Naive thymus-derived CD4-positive, alpha-beta T cell (primary cell): ENCODE measurements at regions not wholly inside any gene's neighbourhood (a gene's known extent, or its start where the extent isn't known, plus 50 kb on each side); places are given as distances from the start of the nearest gene placed in this dataset.

Source experiments
- ATAC-seq: fragments of 150-1000 bp; cut with Tn5 transposase; 2 replicates; pipeline ENCODE4 v1.10.0; 2021; ENCODE audit warnings: mild to moderate bottlenecking, moderate library complexity
- CTCF ChIA-PET: fragments of 350-600 bp; sonication (Branson Sonifier 250); formaldehyde crosslinking; loops from one replicate; lab custom pipeline; 2021; ENCODE audit warnings: antibody characterized with exemption; lab: Charles Lee
- POLR2A ChIA-PET: fragments of 350-600 bp; sonication (Branson Sonifier 250); formaldehyde crosslinking; loops from one replicate; lab custom pipeline; 2021; ENCODE audit warnings: antibody characterized with exemption, inconsistent platforms; lab: Charles Lee
- DNase-seq, 9 donors: peaks; one replicate each; pipeline versions ENCODE4 v3.0.0 to v3.0.0-alpha.2; 2020 to 2022; ENCODE audit warnings: mixed read lengths in 1 of 9
- H3K27ac ChIP-seq: one replicate; pipeline ENCODE4 v1.7.0; 2013; ENCODE audit warnings: mild to moderate bottlenecking, low read depth, low read length, moderate library complexity
- H3K27me3 ChIP-seq, 2 donors: one replicate each; pipeline ENCODE4 v1.7.0; 2013; ENCODE audit warnings: low read length in 2 of 2, mild to moderate bottlenecking in 2 of 2, moderate library complexity in 2 of 2; ENCODE audit not compliant: control insufficient read depth in 2 of 2, insufficient read depth in 2 of 2
- H3K36me3 ChIP-seq, 3 experiments: 1 replicate in 2 of 3; 2 replicates in 1 of 3; pipeline ENCODE4 v1.7.0; 2013; ENCODE audit warnings: low read length in 3 of 3, mild to moderate bottlenecking in 3 of 3, moderate library complexity in 1 of 3; ENCODE audit not compliant: insufficient read depth in 3 of 3, control insufficient read depth in 2 of 3
- H3K4me1 ChIP-seq, 2 donors: one replicate each; pipeline ENCODE4 v1.7.0; 2013; ENCODE audit warnings: low read length in 2 of 2, mild to moderate bottlenecking in 2 of 2, moderate library complexity in 1 of 2; ENCODE audit not compliant: control insufficient read depth in 2 of 2, insufficient read depth in 2 of 2
- H3K4me3 ChIP-seq: 2 replicates; pipeline ENCODE4 v1.7.0; 2013; ENCODE audit warnings: mild to moderate bottlenecking, low read length
- H3K9me3 ChIP-seq, 3 experiments: 1 replicate in 2 of 3; 2 replicates in 1 of 3; pipeline ENCODE4 v1.7.0; 2013; ENCODE audit warnings: low read length in 3 of 3; ENCODE audit not compliant: control insufficient read depth in 2 of 3
- H3K27ac Mint-ChIP-seq, 9 donors: one replicate each; pipeline ENCODE4 v1.8.0; 2020 to 2022; ENCODE audit warnings: mixed read lengths in 9 of 9, mild to moderate bottlenecking in 8 of 9, moderate library complexity in 5 of 9, inconsistent platforms in 2 of 9
- H3K27me3 Mint-ChIP-seq, 5 donors: one replicate each; pipeline ENCODE4 v1.8.0; 2021 to 2022; ENCODE audit warnings: mixed read lengths in 5 of 5, mild to moderate bottlenecking in 1 of 5
- H3K36me3 Mint-ChIP-seq, 5 donors: one replicate each; pipeline ENCODE4 v1.8.0; 2020 to 2022; ENCODE audit warnings: mixed read lengths in 5 of 5, mild to moderate bottlenecking in 3 of 5, inconsistent platforms in 1 of 5
- H3K4me1 Mint-ChIP-seq, 7 donors: one replicate each; pipeline ENCODE4 v1.8.0; 2020 to 2022; ENCODE audit warnings: mixed read lengths in 7 of 7, mild to moderate bottlenecking in 3 of 7, inconsistent platforms in 1 of 7
- H3K4me3 Mint-ChIP-seq, 10 donors: one replicate each; pipeline ENCODE4 v1.8.0; 2020 to 2022; ENCODE audit warnings: mild to moderate bottlenecking in 10 of 10, mixed read lengths in 10 of 10, moderate library complexity in 6 of 10, inconsistent platforms in 2 of 10
- H3K9me3 Mint-ChIP-seq, 11 donors: one replicate each; pipeline ENCODE4 v1.8.0; 2020 to 2022; ENCODE audit warnings: mixed read lengths in 11 of 11, mild to moderate bottlenecking in 4 of 11, inconsistent platforms in 1 of 11, moderate library complexity in 1 of 11
- intact Hi-C, 2 donors: fragments of 100-400 bp; cut with micrococcal nuclease; formaldehyde crosslinking; loops; one replicate each; pipeline ENCODE4 v1.15.1; 2023

DNA sequence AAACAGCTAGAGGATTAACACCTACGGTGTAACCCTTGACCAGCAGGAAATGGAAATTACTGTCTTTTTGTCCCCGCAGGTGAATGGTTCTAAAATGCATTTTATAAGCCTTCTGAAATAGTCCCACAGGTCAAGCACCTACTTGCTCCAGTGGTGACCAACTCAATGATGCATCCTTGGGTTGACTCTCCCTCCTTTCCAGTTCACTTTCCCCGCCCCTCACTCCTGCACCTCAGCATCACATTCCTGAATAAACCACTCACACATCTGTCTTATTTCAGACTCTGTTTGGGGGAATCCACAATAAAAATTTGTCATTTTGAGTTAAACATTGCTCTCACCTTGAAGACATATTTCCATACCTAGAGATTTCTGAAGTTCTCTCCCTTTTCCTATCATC is 446.0 kb upstream of the TNP1 start:
- Histone ChIP-seq H3K36me3 (no peaks in the 10 kb centered on the region), H3K9me3 (no peaks in the 10 kb centered on the region), H3K27me3 (no peaks in the 10 kb centered on the region), H3K4me3 (no peak overlapping the region), H3K27ac (no peak overlapping the region), H3K4me1 (no peaks in the 10 kb centered on the region)
- Mint-ChIP-seq H3K27me3 (peaks cover 0 to 11% (median 4%) of the 10 kb centered on the region in 5 donors), H3K27ac (no peak overlapping the region), H3K4me3 (no peak overlapping the region), H3K4me1 (no peaks in the 10 kb centered on the region), H3K9me3 (peaks cover 0 to 8% (median 0%) of the 10 kb centered on the region in 11 donors), H3K36me3 (peaks cover 0 to 16% (median 4%) of the 10 kb centered on the region in 5 donors)
- ChIA-PET CTCF (no interaction called here), POLR2A (no interaction called here)
- no peak for ATAC-seq
- intact Hi-C loops, result no loop called here
- DNase-seq, result no peak

DNA sequence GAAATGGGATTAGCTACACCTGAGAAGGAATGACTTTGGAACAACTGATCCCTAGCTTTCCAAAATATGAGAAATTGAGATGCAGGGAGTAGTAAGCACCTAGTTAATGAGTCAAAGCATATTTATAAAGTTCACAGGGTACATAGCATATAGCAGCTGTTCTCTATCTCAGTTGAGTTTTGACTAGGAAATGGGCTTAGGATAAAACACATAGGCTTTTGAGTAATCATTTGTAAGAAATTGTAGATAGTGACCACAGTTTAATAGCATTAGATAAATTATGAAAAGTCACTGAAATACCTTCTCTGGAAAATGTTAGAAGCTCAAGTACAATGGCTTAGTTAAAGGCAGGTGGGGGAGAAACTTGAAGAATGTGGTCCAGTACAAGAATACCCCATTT is 444.7 kb upstream of the TNP1 start:
- no peak overlapping the region for H3K27ac Mint-ChIP-seq
- Histone ChIP-seq H3K27ac (no peak overlapping the region), H3K4me3 (no peak overlapping the region), H3K4me1 (no peaks in the 10 kb centered on the region), H3K9me3 (no peaks in the 10 kb centered on the region), H3K36me3 (no peaks in the 10 kb centered on the region), H3K27me3 (no peaks in the 10 kb centered on the region)
- CTCF ChIA-PET, result no interaction called here
- no peaks in the 10 kb centered on the region for H3K4me1 Mint-ChIP-seq
- ATAC-seq (no peak), DNase-seq (no peak)
- peaks cover 0 to 11% (median 3%) of the 10 kb centered on the region in 5 donors for H3K36me3 Mint-ChIP-seq
- intact Hi-C loops, result no loop called here
- peaks cover 0 to 4% (median 0%) of the 10 kb centered on the region in 11 donors for H3K9me3 Mint-ChIP-seq
- POLR2A ChIA-PET, result no interaction called here
- peaks cover 0 to 11% (median 4%) of the 10 kb centered on the region in 5 donors for H3K27me3 Mint-ChIP-seq
- H3K4me3 Mint-ChIP-seq, result no peak overlapping the region

DNA sequence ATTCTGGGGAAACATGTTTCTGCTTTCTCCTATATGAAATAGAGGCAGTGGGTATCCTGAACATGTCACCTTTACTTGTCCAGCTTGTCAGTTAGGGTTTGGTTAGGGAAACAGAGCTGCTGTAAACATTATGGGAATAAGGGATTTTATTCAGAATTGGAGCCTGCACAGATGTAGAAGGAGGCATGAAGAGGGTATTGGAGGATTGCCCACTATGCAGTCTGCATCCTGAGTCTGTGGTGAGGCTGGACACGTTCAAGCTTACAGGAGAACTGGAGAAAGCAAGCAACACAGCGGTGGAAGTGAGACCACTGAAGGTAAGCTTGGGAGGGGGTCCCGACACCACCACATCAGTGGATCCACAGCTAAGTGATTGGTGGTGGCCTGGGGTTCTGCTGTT is 443.0 kb upstream of the TNP1 start:
- Mint-ChIP-seq H3K36me3 (peaks cover 0 to 4% (median 0%) of the 10 kb centered on the region in 5 donors), H3K27me3 (peaks cover 0 to 11% (median 4%) of the 10 kb centered on the region in 5 donors), H3K4me3 (no peak overlapping the region), H3K9me3 (no peaks in the 10 kb centered on the region), H3K4me1 (no peaks in the 10 kb centered on the region), H3K27ac (no peak overlapping the region)
- no peaks in the 10 kb centered on the region for H3K4me1 ChIP-seq
- ChIA-PET POLR2A (no interaction called here), CTCF (no interaction called here)
- no peak for DNase-seq
- no peaks in the 10 kb centered on the region for H3K9me3 ChIP-seq
- ATAC-seq, result no peak
- H3K36me3 ChIP-seq, result no peaks in the 10 kb centered on the region
- no peaks in the 10 kb centered on the region for H3K27me3 ChIP-seq
- H3K27ac ChIP-seq, result no peak overlapping the region
- intact Hi-C loops, result no loop called here
- H3K4me3 ChIP-seq, result no peak overlapping the region

DNA sequence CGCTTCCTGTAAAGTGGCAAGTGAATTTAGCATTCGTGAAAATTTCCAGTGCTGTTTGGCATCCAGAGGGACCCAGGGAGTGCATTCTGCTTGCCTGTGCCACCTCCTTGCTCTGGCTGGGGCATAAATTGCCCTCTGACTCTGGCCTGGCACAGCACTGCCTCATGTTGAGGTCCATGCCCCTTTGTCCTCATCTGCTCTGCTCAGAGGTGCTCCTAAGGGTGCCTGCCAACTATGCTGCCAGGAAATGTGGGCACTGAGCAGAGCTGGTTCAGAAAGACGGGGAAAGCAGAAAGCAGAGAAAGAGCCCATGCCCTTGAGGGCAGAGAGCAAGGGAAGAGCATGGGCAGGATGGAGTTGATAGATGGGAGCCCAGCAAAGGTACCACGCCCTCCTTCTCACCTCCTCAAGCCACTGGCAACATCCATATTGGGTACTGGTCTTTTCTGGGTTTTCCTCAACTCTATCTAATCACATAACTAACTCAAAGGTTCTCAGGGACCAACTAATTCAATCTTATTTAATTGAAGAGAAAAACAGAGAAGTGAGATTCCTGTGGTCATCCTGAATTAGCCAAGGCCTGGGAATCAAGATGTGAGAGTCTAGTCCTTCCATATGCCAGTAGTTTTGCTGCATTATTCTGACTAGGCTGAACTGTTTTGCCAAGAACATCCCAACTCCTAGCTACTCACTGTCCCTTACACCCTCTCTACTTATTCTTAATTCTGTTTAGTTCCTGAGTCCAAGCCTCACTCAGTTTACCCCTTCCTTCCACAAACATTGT is 441.5 kb upstream of the TNP1 start:
- Histone ChIP-seq H3K36me3 (no peaks in the 10 kb centered on the region), H3K9me3 (no peaks in the 10 kb centered on the region), H3K27ac (no peak overlapping the region), H3K27me3 (no peaks in the 10 kb centered on the region), H3K4me1 (no peaks in the 10 kb centered on the region), H3K4me3 (no peak overlapping the region)
- Mint-ChIP-seq H3K9me3 (peaks cover 0 to 10% (median 5%) of the 10 kb centered on the region in 11 donors), H3K4me1 (no peaks in the 10 kb centered on the region), H3K36me3 (peaks cover 3 to 9% (median 6%) of the 10 kb centered on the region in 5 donors), H3K27me3 (peaks cover 0 to 10% (median 4%) of the 10 kb centered on the region in 5 donors), H3K27ac (no peak overlapping the region), H3K4me3 (peak overlapping the region in 1 of 10 donors; percentile 13)
- CTCF ChIA-PET, result no interaction called here
- POLR2A ChIA-PET, result no interaction called here
- DNase-seq (no peak), ATAC-seq (no peak)
- intact Hi-C loops, result no loop called here

DNA sequence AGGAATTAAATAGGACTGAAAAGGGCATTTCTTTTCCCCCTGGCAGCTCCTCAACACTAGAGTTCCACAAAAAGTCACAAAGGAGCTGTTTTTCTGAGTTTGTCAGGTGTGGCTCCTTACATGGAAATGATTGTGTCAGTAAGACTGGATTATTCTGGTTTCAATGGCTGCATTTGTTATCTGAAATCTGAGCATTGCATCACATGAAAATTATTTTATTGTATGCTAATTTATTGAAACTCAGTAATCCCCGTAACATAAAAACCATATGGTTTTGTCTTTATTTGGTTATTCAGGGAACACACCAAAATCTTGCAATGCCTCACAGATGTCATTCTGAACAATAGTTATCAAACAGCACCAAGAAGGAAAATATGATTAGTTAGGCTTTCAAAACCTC is 439.7 kb upstream of the TNP1 start:
- peaks cover 3 to 8% (median 4%) of the 10 kb centered on the region in 5 donors for H3K36me3 Mint-ChIP-seq
- no peak overlapping the region for H3K27ac Mint-ChIP-seq
- Histone ChIP-seq H3K27ac (no peak overlapping the region), H3K27me3 (no peaks in the 10 kb centered on the region), H3K36me3 (no peaks in the 10 kb centered on the region), H3K4me1 (no peaks in the 10 kb centered on the region), H3K4me3 (no peak overlapping the region), H3K9me3 (no peaks in the 10 kb centered on the region)
- CTCF ChIA-PET, result no interaction called here
- no peaks in the 10 kb centered on the region for H3K4me1 Mint-ChIP-seq
- H3K4me3 Mint-ChIP-seq, result no peak overlapping the region
- peaks cover 0 to 10% (median 5%) of the 10 kb centered on the region in 11 donors for H3K9me3 Mint-ChIP-seq
- intact Hi-C loops, result no loop called here
- H3K27me3 Mint-ChIP-seq, result peaks cover 0 to 10% (median 0%) of the 10 kb centered on the region in 5 donors
- ATAC-seq (no peak), DNase-seq (no peak)
- POLR2A ChIA-PET, result no interaction called here

DNA sequence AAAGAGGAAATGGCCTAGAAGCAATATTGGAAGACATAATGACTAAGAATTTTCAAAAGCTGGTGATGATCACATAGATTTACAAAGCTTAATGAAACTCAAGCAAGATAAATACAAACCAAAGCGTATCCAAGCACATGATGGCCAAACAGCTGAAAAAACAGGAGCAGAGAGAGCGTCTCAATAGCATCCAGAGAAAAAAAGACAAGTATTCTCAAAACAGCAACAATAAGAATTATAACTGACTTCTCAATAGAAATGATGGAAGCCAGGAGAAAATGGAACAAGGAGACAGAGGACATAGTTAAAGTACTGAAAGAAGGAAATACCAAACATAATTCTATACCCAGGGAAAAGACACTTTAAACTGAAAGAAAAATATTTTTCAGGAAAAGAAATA is 437.2 kb upstream of the TNP1 start:
- Mint-ChIP-seq H3K27me3 (peaks cover 0 to 10% (median 0%) of the 10 kb centered on the region in 5 donors), H3K4me3 (no peak overlapping the region), H3K36me3 (peaks cover 3 to 23% (median 6%) of the 10 kb centered on the region in 5 donors), H3K4me1 (no peaks in the 10 kb centered on the region), H3K27ac (no peak overlapping the region), H3K9me3 (peaks cover 0 to 10% (median 5%) of the 10 kb centered on the region in 11 donors)
- Histone ChIP-seq H3K27me3 (no peaks in the 10 kb centered on the region), H3K27ac (no peak overlapping the region), H3K9me3 (no peaks in the 10 kb centered on the region), H3K36me3 (no peaks in the 10 kb centered on the region), H3K4me1 (no peaks in the 10 kb centered on the region), H3K4me3 (no peak overlapping the region)
- intact Hi-C loops, result no loop called here
- no peak for DNase-seq
- no peak for ATAC-seq
- ChIA-PET POLR2A (no interaction called here), CTCF (no interaction called here)

DNA sequence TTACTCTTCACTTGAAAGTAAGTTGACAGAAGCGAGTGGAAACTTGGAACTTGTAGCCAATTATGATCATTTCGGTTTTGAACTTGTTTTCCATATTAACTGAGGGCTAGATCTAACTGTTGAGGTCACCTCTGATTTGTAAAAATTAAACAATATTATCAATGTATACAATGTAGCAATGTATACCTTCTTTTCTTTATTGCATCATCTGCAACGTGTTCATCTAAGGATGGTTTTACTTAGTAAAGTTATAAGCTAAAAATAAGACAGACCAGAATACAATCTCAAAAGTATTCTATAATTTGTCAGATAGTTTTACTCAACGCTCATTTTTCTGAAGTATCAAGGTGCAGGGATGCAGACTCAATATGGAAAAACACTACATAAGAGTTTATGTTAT is 435.0 kb upstream of the TNP1 start:
- H3K36me3 Mint-ChIP-seq, result peaks cover 3 to 27% (median 6%) of the 10 kb centered on the region in 5 donors
- no peak overlapping the region for H3K4me3 Mint-ChIP-seq
- DNase-seq, result no peak
- no peak overlapping the region for H3K27ac Mint-ChIP-seq
- peaks cover 0 to 10% (median 5%) of the 10 kb centered on the region in 11 donors for H3K9me3 Mint-ChIP-seq
- Histone ChIP-seq H3K27ac (no peak overlapping the region), H3K4me3 (no peak overlapping the region), H3K4me1 (no peaks in the 10 kb centered on the region), H3K9me3 (no peaks in the 10 kb centered on the region), H3K27me3 (no peaks in the 10 kb centered on the region), H3K36me3 (no peaks in the 10 kb centered on the region)
- POLR2A ChIA-PET, result no interaction called here
- H3K27me3 Mint-ChIP-seq, result peaks cover 0 to 6% (median 0%) of the 10 kb centered on the region in 5 donors
- CTCF ChIA-PET, result no interaction called here
- H3K4me1 Mint-ChIP-seq, result no peaks in the 10 kb centered on the region
- intact Hi-C loops, result no loop called here
- ATAC-seq, result no peak
